ENCODE measurements at regions not wholly inside any gene's neighbourhood (a gene's known extent, or its start where the extent isn't known, plus 50 kb on each side); places are given as distances from the start of the nearest gene placed in this dataset.
A peak's percentile ranks its signal among the peaks of the same experiment; 100 is the strongest.
"Not testable (repeated sequence)": the region's sequence is repeated elsewhere in the genome, so short reads cannot be mapped to it uniquely, and the experiment has no call there.

DNA sequence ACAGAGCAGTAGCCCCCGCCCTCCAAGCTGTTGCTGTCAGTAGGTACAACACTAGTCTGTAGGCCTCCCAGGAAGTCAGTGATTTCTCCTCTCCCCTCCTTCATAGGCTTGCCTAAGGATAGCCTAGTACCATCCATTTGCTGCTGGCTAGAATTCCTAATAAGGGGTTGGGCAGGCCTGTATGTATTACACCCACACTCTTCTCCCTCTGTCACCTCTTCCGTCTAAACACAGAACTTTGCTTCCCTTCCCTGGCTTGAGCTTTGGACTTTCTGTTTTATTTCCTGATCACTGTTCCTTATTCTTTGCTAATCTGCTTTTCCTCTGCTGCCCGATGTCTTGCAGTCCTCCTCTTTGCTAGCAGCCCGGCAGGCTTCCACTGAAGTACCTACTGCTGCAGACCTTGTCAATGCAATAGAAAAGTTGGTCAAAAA lies 93.4 kb upstream of the UMPS start:
- no peak for DNase-seq (ENCODE audit: low read depth)

- no peak for DNase-seq (ENCODE audit: low read depth)
These were observed 90.6 kb upstream of the UMPS start for GRCh38 chr3:124639406-124640237.

- no peak for DNase-seq (ENCODE audit: low read depth)
These were observed 89.5 kb upstream of the UMPS start for GRCh38 chr3:124640635-124641306.

- no peak for DNase-seq (ENCODE audit: low read depth)
These were observed 86.8 kb upstream of the UMPS start for GRCh38 chr3:124643453-124643852.

GRCh38 chr3:124646186-124646585 lies 84.1 kb upstream of the UMPS start:
- DNase-seq (ENCODE audit: low read depth), result not testable (repeated sequence)

GRCh38 chr3:124648551-124648950 lies 81.7 kb upstream of the UMPS start:
- DNase-seq (ENCODE audit: low read depth), result no peak

DNA sequence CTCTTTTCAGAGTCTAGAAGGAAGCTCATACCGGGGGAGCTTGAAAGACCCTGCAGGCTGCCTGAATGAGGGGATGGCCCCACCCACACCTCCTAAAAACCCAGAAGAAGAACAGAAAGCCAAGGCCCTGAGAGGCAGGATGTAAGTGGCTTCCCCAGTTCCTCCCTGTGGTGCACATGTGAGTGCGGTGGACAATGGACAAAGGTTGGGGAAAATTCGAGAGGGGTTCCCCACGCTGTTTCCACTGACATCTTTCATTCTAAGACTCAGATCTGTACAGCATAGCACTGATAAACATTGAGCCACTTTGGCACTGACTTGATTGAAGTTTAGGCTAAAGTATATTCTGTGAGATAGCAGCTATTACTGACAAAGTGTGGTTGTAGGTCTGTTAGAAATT lies 79.5 kb upstream of the UMPS start:
- peak; percentile 15 for DNase-seq (ENCODE audit: low read depth)

DNA sequence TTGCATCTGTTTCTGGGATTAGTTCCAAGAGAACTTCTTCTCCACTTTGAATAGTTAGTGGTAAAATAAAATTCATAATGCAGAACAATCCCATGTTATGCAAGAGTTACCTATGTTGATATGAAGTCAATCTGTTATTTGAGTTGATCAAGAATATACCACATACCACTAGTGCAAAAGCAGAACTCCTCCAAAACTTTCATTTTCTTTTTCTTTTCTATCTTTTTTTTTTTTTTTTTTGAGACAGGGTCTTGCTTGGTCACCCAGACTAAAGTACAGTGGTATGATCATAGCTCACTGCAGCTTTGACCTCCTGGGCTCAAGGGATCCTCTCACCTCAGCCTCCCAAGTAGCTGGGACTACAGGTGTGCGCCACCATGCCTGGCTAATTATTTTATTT lies 78.8 kb upstream of the UMPS start:
- not testable (repeated sequence) for DNase-seq (ENCODE audit: low read depth)

DNA sequence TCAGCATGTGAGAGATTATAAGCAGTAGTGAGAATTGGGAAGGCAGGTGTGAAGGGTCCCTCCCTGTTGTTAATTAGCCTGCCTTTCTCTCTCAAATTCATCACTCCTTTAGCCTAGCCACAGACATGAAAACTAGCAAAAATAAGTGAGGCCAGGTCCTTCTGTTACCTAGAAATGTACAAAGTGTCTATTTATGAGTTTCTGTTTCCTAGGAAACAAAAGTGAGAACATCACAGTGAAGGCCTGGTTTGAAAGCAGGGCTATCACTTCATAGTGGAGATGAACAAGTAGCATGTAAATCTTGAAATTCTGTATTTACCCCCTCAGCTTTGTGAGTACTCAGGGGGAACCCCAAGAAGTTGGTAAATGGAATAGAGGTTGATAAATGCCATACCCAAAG lies 78.2 kb upstream of the UMPS start:
- DNase-seq (ENCODE audit: low read depth), result no peak

DNA sequence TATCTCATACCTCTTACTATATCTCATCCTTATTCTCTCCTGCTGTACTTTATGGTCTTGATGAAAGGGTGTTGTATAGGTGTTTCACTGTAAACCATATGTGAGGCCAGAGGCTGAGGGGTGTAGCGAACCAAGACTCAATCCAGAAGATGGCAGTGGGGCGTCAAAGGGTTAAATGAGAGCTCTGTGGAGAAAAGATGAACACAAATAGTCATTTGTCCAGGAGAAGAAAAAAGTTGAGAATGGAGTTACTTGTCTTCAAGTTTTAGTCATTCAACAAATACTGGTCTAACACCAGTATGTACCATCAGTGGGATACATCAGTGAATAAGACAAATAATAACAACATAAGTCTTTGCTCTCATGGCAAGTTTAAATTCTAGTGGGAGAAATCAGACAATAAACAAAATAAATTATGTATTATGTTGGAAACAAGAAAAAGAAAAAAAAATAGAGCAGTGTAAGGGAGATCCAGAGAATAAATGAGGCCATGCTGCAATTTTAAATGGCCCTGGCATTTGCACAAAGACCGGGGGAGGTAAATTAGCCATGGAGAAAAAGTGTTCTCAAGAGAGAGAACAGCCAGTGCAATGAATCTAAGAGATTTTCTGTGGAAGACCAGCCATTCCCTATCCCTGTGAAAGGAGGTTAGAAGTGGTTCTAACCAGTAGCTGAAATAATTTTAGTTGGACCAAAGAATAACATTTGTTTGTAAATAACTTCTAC lies 77.0 kb upstream of the UMPS start:
- DNase-seq (ENCODE audit: low read depth), result no peak

DNA sequence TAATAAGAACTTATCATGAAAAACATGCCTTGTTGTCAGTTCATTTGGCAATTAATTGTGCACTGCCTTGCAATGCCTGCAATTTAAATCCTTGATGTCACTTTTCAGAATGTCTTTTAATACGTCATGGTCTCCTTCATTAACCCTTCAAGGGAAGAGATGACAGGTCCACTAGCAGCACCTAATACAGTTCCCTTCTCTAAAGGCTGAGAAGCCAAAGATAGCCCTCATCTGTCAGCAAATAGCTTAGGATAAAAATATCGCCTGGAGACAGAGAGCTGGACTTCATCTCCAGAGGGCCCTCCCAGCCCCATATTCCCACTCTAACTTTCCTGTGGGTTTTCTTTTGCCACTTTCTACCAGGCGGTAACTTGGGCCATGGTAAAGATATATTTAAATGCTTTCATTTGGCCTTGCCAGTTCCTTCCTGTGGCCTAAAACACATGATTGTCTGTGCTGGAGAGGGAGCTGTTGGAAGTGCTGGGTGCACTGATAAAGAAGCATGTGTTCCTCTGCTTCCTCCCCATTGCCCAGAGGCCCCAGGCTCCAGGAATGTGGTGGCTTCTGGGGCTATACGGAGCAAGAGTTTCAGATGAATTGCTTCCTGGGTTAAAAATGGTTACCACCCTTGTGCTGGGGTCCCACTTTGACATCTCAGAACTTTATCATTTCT lies 76.3 kb upstream of the UMPS start:
- DNase-seq (ENCODE audit: low read depth), result no peak

- no peak for DNase-seq (ENCODE audit: low read depth)
These were observed 75.8 kb upstream of the UMPS start for GRCh38 chr3:124654470-124654845.

DNA sequence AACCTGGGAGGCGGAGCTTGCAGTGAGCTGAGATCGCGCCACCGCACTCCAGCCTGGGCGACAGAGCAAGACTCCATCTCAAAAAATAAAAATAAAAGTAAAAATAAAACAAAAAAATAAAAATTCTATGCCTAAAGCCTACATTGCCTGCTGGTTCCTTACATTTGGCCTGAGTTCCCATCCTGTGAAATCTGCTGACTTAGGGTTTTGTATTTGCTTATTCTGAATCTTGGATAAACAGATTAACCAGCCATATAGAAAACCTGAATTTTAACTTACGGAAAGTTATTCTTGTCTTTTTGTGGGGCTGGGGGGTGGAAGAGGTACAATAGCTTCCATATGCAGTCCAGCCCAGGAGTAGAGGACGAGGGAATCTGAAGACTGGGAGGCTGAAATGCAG lies 73.7 kb upstream of the UMPS start:
- no peak for DNase-seq (ENCODE audit: low read depth)

GRCh38 chr3:124657138-124657537 lies 73.1 kb upstream of the UMPS start:
- no peak for DNase-seq (ENCODE audit: low read depth)

DNA sequence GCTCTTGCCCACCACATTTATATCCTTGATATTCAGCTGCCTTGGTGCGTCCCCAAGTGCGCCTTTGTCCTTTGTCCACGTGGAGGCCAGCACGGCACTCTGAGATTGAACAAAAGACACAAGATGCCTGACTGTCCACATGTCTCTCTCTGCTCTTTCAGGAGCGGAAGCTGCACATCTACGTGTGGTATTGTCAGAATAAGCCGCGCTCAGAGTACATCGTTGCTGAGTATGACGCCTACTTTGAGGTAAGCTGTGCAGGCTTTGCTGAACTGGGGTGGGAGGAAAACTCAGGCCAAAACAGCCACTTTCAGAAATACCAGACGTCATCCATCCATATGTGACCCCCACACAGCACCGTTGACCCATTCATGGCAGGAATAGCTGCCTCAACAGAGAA lies 72.0 kb upstream of the UMPS start:
- no peak for DNase-seq (ENCODE audit: low read depth)

GRCh38 chr3:124659175-124659574 lies 71.1 kb upstream of the UMPS start:
- no peak for DNase-seq (ENCODE audit: low read depth)

GRCh38 chr3:124660599-124660998 lies 69.7 kb upstream of the UMPS start:
- no peak for DNase-seq (ENCODE audit: low read depth)

DNA sequence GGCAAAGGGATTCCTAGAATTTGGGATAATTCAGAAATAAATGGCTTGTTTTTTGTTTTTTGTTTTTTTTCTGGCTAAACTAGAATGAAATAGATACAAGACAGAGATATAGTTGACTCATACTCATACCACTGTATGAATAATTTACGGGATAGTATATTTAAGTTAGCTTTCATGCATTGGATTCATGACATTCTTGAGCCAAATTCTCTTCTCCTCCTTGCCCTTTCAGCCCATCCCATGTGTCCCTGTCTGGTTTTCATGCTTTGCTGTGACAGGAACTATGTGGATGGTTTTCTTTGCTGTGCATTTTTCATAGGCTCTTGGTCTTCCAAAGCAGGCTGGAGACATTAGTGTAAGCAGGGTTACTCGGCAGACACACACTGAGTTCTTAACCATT lies 66.6 kb upstream of the UMPS start:
- DNase-seq (ENCODE audit: low read depth), result no peak

DNA sequence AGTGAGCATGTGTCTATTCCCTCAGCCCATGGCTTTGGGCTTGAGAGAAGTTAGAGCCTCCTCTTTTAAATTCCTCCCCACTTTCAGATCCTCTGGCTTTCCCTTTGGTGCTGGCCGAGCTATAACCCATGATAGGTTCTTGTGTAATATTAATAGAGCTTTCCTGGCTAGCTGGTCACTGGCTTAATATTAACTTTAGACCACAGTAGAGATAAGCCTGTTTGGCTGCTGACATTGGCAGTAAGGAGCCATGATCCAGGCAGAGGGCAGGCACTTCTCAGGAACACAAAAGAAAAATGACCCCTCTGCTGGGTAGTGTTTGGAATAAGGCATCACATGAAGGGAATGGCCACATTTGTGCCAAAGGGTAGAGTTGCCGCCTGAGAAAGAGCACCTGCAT lies 65.4 kb upstream of the UMPS start:
- no peak for DNase-seq (ENCODE audit: low read depth)

GRCh38 chr3:124666067-124666466 lies 64.2 kb upstream of the UMPS start:
- DNase-seq (ENCODE audit: low read depth), result no peak

GRCh38 chr3:124669470-124669869 lies 60.8 kb upstream of the UMPS start:
- DNase-seq (ENCODE audit: low read depth), result no peak

GRCh38 chr3:124671106-124671505 lies 59.1 kb upstream of the UMPS start:
- DNase-seq (ENCODE audit: low read depth), result no peak

GRCh38 chr3:124674336-124674735 lies 55.9 kb upstream of the UMPS start:
- no peak for DNase-seq (ENCODE audit: low read depth)
